RWPE2 (cell line): ENCODE measurements at regions not wholly inside any gene's neighbourhood (a gene's known extent, or its start where the extent isn't known, plus 50 kb on each side); places are given as distances from the start of the nearest gene placed in this dataset.

Experiments used
- ATAC-seq: fragments of 200-7000 bp; cut with Tn5 transposase; 3 replicates; pipeline ENCODE4 v1.9.1; 2021; ENCODE audit warnings: low read depth
- DNase-seq: peaks from one replicate; pipeline ENCODE4 v3.0.0-alpha.2; 2020; ENCODE audit warnings: low spot score
- H3K27ac ChIP-seq: fragments of 450-650 bp; 2 replicates; pipeline ENCODE4 v1.5.1; 2017; ENCODE audit warnings: mild to moderate bottlenecking; ENCODE audit not compliant: poor library complexity, severe bottlenecking
- H3K27me3 ChIP-seq: fragments of 250-450 bp; sonication (Bioruptor Pico); 2 replicates; pipeline ENCODE4 v1.5.1; 2021; ENCODE audit warnings: mild to moderate bottlenecking, moderate library complexity; ENCODE audit not compliant: insufficient read depth, poor library complexity, severe bottlenecking
- H3K36me3 ChIP-seq: fragments of 250-450 bp; sonication (Bioruptor Pico); 2 replicates; pipeline ENCODE4 v1.5.1; 2020; ENCODE audit warnings: low read depth, mild to moderate bottlenecking, moderate library complexity
- H3K4me1 ChIP-seq: fragments of 250-450 bp; sonication (Bioruptor Pico); 2 replicates; pipeline ENCODE4 v1.5.1; 2021; ENCODE audit warnings: mild to moderate bottlenecking, moderate library complexity; ENCODE audit not compliant: insufficient read depth, poor library complexity, severe bottlenecking
- H3K4me3 ChIP-seq: fragments of 250-450 bp; sonication (Bioruptor Pico); 2 replicates; pipeline ENCODE4 v1.5.1; 2021; ENCODE audit warnings: mild to moderate bottlenecking, moderate library complexity; ENCODE audit not compliant: severe bottlenecking
- H3K9me3 ChIP-seq: fragments of 250-450 bp; sonication (Bioruptor Pico); 2 replicates; pipeline ENCODE4 v1.5.1; 2021; ENCODE audit warnings: mild to moderate bottlenecking, moderate library complexity; ENCODE audit not compliant: severe bottlenecking
- TF ChIP-seq, protein P1 (sequence below): fragments of 450-650 bp; IDR thresholded peaks from one replicate; pipeline ENCODE4 v1.5.1; 2017; ENCODE audit warnings: mild to moderate bottlenecking, moderate library complexity; ENCODE audit not compliant: poor library complexity, severe bottlenecking

DNA sequence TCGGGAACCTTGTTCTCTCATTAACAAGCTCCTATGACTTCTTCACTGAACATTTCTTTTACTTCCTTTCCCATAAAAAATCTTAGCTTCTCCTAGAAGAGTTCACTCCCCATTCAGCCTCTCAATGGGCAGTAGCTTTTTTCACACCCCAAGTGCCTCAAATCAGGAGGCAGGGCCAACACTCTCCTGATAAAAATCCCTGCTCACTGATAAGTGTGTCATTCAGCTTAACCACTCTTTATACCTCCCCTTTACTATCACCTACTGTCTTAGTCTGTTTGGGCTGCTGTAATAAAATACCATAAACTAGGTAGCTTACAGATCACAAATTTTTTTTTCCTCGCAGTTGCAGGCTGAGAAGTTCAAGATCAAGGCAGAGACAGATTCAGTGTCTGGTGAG lies 400.4 kb downstream of the WDR72 start:
- ATAC-seq (no peak), DNase-seq (no peak)
- H3K4me3 ChIP-seq, result no peak overlapping the region
- no peaks in the 10 kb centered on the region for H3K36me3 ChIP-seq
- H3K4me1 ChIP-seq, result no peaks in the 10 kb centered on the region
- no peaks in the 10 kb centered on the region for H3K9me3 ChIP-seq
- H3K27me3 ChIP-seq, result no peaks in the 10 kb centered on the region
- TF ChIP-seq, protein P1, sequence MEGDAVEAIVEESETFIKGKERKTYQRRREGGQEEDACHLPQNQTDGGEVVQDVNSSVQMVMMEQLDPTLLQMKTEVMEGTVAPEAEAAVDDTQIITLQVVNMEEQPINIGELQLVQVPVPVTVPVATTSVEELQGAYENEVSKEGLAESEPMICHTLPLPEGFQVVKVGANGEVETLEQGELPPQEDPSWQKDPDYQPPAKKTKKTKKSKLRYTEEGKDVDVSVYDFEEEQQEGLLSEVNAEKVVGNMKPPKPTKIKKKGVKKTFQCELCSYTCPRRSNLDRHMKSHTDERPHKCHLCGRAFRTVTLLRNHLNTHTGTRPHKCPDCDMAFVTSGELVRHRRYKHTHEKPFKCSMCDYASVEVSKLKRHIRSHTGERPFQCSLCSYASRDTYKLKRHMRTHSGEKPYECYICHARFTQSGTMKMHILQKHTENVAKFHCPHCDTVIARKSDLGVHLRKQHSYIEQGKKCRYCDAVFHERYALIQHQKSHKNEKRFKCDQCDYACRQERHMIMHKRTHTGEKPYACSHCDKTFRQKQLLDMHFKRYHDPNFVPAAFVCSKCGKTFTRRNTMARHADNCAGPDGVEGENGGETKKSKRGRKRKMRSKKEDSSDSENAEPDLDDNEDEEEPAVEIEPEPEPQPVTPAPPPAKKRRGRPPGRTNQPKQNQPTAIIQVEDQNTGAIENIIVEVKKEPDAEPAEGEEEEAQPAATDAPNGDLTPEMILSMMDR, result no peak
- H3K27ac ChIP-seq, result no peak overlapping the region

DNA sequence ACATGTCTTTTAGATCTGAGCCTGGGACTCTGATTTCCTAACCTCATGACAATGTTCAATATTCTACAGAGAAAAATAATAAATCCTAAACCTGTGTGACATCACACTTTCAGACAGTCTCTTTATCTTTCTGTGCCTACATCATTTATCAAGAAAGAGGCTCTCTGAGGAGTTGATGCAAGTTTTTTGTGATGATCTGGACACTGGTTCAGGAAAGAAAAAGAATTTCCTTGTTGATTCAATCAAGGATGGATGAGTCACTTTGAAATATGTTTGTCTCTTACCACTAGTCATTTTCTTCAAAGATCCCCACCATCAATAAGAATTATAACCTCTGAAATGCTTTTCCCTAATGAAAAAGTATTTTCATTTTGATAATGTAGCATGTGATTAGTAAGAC lies 404.6 kb downstream of the WDR72 start:
- Histone ChIP-seq H3K9me3 (no peaks in the 10 kb centered on the region), H3K4me3 (no peak overlapping the region), H3K36me3 (no peaks in the 10 kb centered on the region), H3K27me3 (no peaks in the 10 kb centered on the region), H3K27ac (no peak overlapping the region), H3K4me1 (no peaks in the 10 kb centered on the region)
- TF ChIP-seq, protein P1, result no peak
- ATAC-seq (no peak), DNase-seq (no peak)

DNA sequence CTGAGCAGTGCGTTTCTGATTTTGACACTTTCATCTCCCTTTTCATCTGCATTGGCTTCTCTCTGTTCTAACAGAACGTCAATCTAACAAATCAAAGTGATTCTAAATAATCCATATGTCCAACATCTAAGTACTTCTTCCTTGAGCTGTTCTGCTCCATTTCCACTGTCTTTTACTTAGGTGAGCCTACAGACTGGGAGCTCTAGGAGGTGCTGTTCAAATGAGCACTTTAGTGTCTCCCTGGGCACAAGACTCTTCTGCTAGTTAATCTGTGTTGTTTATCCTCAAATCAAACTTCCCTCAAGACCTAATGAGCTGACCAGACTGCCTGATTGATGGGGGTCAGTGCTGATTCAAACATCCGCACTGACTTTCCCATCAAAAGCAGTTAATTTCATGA lies 408.1 kb downstream of the WDR72 start:
- H3K27ac ChIP-seq, result no peak overlapping the region
- DNase-seq (no peak), ATAC-seq (no peak)
- H3K9me3 ChIP-seq, result no peaks in the 10 kb centered on the region
- no peaks in the 10 kb centered on the region for H3K4me1 ChIP-seq
- H3K36me3 ChIP-seq, result no peaks in the 10 kb centered on the region
- H3K4me3 ChIP-seq, result no peak overlapping the region
- TF ChIP-seq, protein P1, result no peak
- H3K27me3 ChIP-seq, result no peaks in the 10 kb centered on the region

DNA sequence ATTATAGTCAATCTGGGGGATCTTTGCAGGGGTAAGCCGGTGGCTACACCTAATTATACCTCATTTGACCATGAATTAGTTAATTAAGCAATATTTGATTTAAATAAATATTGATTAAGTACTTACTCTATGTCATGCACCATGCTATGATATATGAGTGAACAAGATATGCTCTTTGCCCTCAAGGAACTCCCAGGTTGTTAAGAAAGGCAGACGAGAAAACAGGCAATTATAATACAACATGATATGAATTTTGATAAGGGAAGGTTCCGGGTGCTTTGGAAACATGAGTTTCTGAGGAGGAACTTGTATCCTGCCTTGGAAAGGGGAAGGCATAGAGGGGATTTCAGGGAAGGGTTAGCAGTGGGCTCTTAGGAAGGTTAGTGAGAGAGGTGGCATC lies 412.9 kb downstream of the WDR72 start:
- H3K36me3 ChIP-seq, result no peaks in the 10 kb centered on the region
- H3K4me3 ChIP-seq, result no peak overlapping the region
- no peaks in the 10 kb centered on the region for H3K4me1 ChIP-seq
- H3K27ac ChIP-seq, result no peak overlapping the region
- DNase-seq, result no peak
- TF ChIP-seq, protein P1, result no peak
- ATAC-seq, result no peak
- H3K9me3 ChIP-seq, result no peaks in the 10 kb centered on the region
- peaks cover 7% of the 10 kb centered on the region for H3K27me3 ChIP-seq

DNA sequence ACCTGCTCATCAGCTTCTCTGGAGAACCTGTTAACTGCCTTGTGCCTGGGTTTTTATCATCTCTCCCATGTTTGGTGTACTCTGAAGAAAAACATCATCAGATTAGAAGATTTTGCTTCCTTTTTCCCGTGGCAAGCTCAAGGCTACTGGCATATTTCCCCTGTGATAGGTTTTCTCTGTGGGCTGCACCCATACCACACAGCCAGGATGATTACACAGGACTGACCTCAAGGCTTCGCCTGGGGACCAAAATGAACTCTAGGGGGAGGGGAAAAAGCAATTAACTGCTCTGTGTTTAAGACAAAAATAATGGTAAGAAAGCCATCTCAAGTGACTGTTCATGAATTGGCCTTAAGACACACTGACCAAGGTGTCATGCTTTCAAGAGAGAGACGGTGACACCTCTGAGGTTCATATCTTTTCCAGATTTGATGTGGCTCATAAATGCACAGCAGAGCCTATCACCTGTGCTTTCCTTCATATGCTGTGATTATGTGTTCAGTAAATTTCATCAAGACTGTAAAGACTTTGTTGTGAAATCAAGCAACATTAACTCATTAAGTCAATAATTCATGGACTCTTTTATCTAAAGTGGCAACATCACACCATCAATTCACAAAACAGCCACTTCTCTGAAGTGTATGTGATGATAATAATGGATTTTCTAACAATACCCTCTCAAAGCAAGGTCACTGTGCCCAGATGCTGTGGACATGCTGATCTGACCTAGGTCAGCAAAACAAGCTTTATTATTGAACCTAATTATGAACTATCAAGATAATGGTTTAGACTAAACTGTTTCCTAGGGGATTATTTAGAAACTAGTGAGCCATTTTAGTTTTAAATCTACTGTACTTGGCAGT lies 427.9 kb downstream of the WDR72 start:
- no peaks in the 10 kb centered on the region for H3K36me3 ChIP-seq
- ATAC-seq, result no peak
- no peak overlapping the region for H3K4me3 ChIP-seq
- no peaks in the 10 kb centered on the region for H3K27me3 ChIP-seq
- H3K4me1 ChIP-seq, result no peaks in the 10 kb centered on the region
- TF ChIP-seq, protein P1, result no peak
- no peak for DNase-seq
- H3K27ac ChIP-seq, result no peak overlapping the region
- no peaks in the 10 kb centered on the region for H3K9me3 ChIP-seq
